ENCODE measurements at regions not wholly inside any gene's neighbourhood (a gene's known extent, or its start where the extent isn't known, plus 50 kb on each side); places are given as distances from the start of the nearest gene placed in this dataset.

GRCh38 chr6:14995966-14996602, 249.8 kb upstream of the JARID2 start:
- H3K27ac Mint-ChIP-seq (ENCODE audit: unreplicated experiment) = no peak overlapping the region
- no peaks in the 10 kb centered on the region for H3K27me3 Mint-ChIP-seq (ENCODE audit: low read depth)
- no peaks in the 10 kb centered on the region for H3K9me3 Mint-ChIP-seq
- H3K4me3 Mint-ChIP-seq = no peak overlapping the region
- TF ChIP-seq CTCF (conservative IDR thresholded peaks at IDR 0.05) = no peak
- H3K4me1 Mint-ChIP-seq = no peaks in the 10 kb centered on the region
- DNase-seq (ENCODE audit: low read depth, low spot score) = no peak
- no peaks in the 10 kb centered on the region for H3K36me3 Mint-ChIP-seq (ENCODE audit: low read depth)

DNA sequence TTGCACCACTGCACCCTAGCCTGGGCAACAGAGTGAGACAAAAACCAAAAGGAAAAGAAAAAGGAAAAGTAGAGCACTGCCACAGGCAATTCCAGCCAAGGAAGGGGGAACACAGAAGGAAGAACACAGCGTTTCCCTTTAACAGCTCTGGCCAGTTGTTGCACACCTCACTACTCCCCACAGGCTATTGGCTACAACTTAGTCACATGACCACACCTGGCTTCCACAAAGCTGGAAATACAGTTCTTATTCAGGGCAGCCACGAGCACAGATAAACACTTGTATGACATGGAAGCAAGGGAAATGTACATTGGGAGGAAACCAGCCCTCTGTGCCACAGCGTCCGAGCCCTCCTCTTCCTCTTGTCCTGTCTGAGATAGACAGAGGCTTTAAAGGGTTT, 249.0 kb upstream of the JARID2 start:
- H3K27me3 Mint-ChIP-seq (ENCODE audit: low read depth) = no peaks in the 10 kb centered on the region
- no peak for DNase-seq (ENCODE audit: low read depth, low spot score)
- no peak for TF ChIP-seq CTCF (conservative IDR thresholded peaks at IDR 0.05)
- no peaks in the 10 kb centered on the region for H3K4me1 Mint-ChIP-seq
- H3K9me3 Mint-ChIP-seq = no peaks in the 10 kb centered on the region
- no peak overlapping the region for H3K27ac Mint-ChIP-seq (ENCODE audit: unreplicated experiment)
- no peaks in the 10 kb centered on the region for H3K36me3 Mint-ChIP-seq (ENCODE audit: low read depth)
- no peak overlapping the region for H3K4me3 Mint-ChIP-seq

GRCh38 chr6:14997507-14997906, 248.4 kb upstream of the JARID2 start:
- Mint-ChIP-seq H3K9me3 (no peaks in the 10 kb centered on the region), H3K4me1 (no peaks in the 10 kb centered on the region), H3K36me3 (ENCODE audit: low read depth) (no peaks in the 10 kb centered on the region), H3K27me3 (ENCODE audit: low read depth) (no peaks in the 10 kb centered on the region), H3K4me3 (no peak overlapping the region), H3K27ac (ENCODE audit: unreplicated experiment) (no peak overlapping the region)
- TF ChIP-seq CTCF (conservative IDR thresholded peaks at IDR 0.05) = no peak
- DNase-seq (ENCODE audit: low read depth, low spot score) = no peak

- H3K27ac Mint-ChIP-seq (ENCODE audit: unreplicated experiment) = no peak overlapping the region
- TF ChIP-seq CTCF (conservative IDR thresholded peaks at IDR 0.05) = no peak
- no peak for DNase-seq (ENCODE audit: low read depth, low spot score)
- H3K4me3 Mint-ChIP-seq = no peak overlapping the region
- H3K27me3 Mint-ChIP-seq (ENCODE audit: low read depth) = no peaks in the 10 kb centered on the region
- H3K4me1 Mint-ChIP-seq = no peaks in the 10 kb centered on the region
- no peaks in the 10 kb centered on the region for H3K9me3 Mint-ChIP-seq
- H3K36me3 Mint-ChIP-seq (ENCODE audit: low read depth) = no peaks in the 10 kb centered on the region
Observed at GRCh38 chr6:14999106-14999505, 246.8 kb upstream of the JARID2 start.

- Mint-ChIP-seq H3K36me3 (ENCODE audit: low read depth) (no peaks in the 10 kb centered on the region), H3K27ac (ENCODE audit: unreplicated experiment) (no peak overlapping the region), H3K4me1 (no peaks in the 10 kb centered on the region), H3K9me3 (no peaks in the 10 kb centered on the region), H3K4me3 (no peak overlapping the region), H3K27me3 (ENCODE audit: low read depth) (no peaks in the 10 kb centered on the region)
- no peak for TF ChIP-seq CTCF (conservative IDR thresholded peaks at IDR 0.05)
- no peak for DNase-seq (ENCODE audit: low read depth, low spot score)
Observed at GRCh38 chr6:15001326-15001910, 244.5 kb upstream of the JARID2 start.
